H1 (cell line): ENCODE measurements at regions not wholly inside any gene's neighbourhood (a gene's known extent, or its start where the extent isn't known, plus 50 kb on each side); places are given as distances from the start of the nearest gene placed in this dataset.

Experiments used
- BRCA1 ChIP-seq: IDR thresholded peaks from 2 replicates; pipeline ENCODE4 v1.6.1; 2012; ENCODE audit warnings: low read depth, low read length, improper control_type of control experiment
- EZH2 ChIP-seq: fragments of 200-600 bp; sonication (generic); IDR thresholded peaks from 2 replicates; pipeline ENCODE4 v1.7.1; 2012; ENCODE audit warnings: low read depth, mild to moderate bottlenecking, moderate library complexity, low read length, inconsistent platforms; ENCODE audit not compliant: severe bottlenecking
- RNF2 ChIP-seq: fragments of 200-900, 300-1000 bp; sonication (generic); IDR thresholded peaks from 2 replicates; pipeline ENCODE4 v1.7.1; 2016; ENCODE audit warnings: borderline replicate concordance, low read depth, mild to moderate bottlenecking, antibody characterized with exemption, low read length; ENCODE audit not compliant: poor library complexity, severe bottlenecking; ENCODE audit errors: missing control alignments
- YY1 ChIP-seq: IDR thresholded peaks from 2 replicates; pipeline ENCODE4 v1.6.1; 2011; ENCODE audit warnings: low read depth, mild to moderate bottlenecking, low read length

- no peak for TF ChIP-seq RNF2
- no peak for TF ChIP-seq EZH2
- TF ChIP-seq BRCA1: no peak
- no peak for TF ChIP-seq YY1
Measured at GRCh38 chr12:58009405-58010195, 68.2 kb downstream of the ATP23 start (continued).
